ENCODE measurements at regions not wholly inside any gene's neighbourhood (a gene's known extent, or its start where the extent isn't known, plus 50 kb on each side); places are given as distances from the start of the nearest gene placed in this dataset.

- TF ChIP-seq OVOL2 (CRISPR knock-in tag; IDR thresholded peaks at IDR 0.05; ENCODE audit: borderline replicate concordance) (no peak), FOXP4 (CRISPR knock-in tag; IDR thresholded peaks at IDR 0.05) (no peak)
These were observed 273.1 kb downstream of the PCNX1 start (continued) for GRCh38 chr14:71180397-71180796.

- no peaks in the 10 kb centered on the region for H3K27me3 Mint-ChIP-seq (ENCODE audit: low read depth)
- peaks cover 1% of the 10 kb centered on the region for H3K36me3 Mint-ChIP-seq
- ChIA-PET POLR2A (no interaction called here), CTCF (interaction anchor here (0.9 kb wide), 1 partner anchor 50 kb away, joined by 4 read pairs; no protein-coding TSS in a partner anchor)
- H3K9me3 Mint-ChIP-seq, result peaks cover 2% of the 10 kb centered on the region
- peaks cover 11% of the 10 kb centered on the region for H3K4me1 Mint-ChIP-seq
- TF ChIP-seq ZNF671 (CRISPR knock-in tag; IDR thresholded peaks at IDR 0.05) (no peak), NR3C1 (CRISPR knock-in tag; conservative IDR thresholded peaks at IDR 0.05; ENCODE audit: low read depth) (no peak), ZNF425 (CRISPR knock-in tag; conservative IDR thresholded peaks at IDR 0.05) (no peak), NR1H2 (CRISPR knock-in tag; IDR thresholded peaks at IDR 0.05) (no peak), MXD4 (CRISPR knock-in tag; IDR thresholded peaks at IDR 0.05; ENCODE audit: borderline replicate concordance) (no peak), TCF7 (CRISPR knock-in tag; IDR thresholded peaks at IDR 0.05; ENCODE audit: low read depth) (no peak), HMGA2 (CRISPR knock-in tag; IDR thresholded peaks at IDR 0.05) (no peak), ZNF263 (CRISPR knock-in tag; IDR thresholded peaks at IDR 0.05; ENCODE audit: low read depth) (no peak), PRRX2 (CRISPR knock-in tag; IDR thresholded peaks at IDR 0.05) (no peak), ETV6 (CRISPR knock-in tag; IDR thresholded peaks at IDR 0.05) (no peak), ARID4B (CRISPR knock-in tag; IDR thresholded peaks at IDR 0.05; ENCODE audit: borderline replicate concordance) (no peak), ZNF396 (CRISPR knock-in tag; IDR thresholded peaks at IDR 0.05; ENCODE audit: borderline replicate concordance) (no peak), ERG (CRISPR knock-in tag; IDR thresholded peaks at IDR 0.05) (no peak), KAT7 (CRISPR knock-in tag; IDR thresholded peaks at IDR 0.05; ENCODE audit: borderline replicate concordance) (no peak), SMAD4 (CRISPR knock-in tag; IDR thresholded peaks at IDR 0.05) (no peak), GABPB1 (CRISPR knock-in tag; IDR thresholded peaks at IDR 0.05) (no peak), E2F4 (CRISPR knock-in tag; IDR thresholded peaks at IDR 0.05; ENCODE audit: borderline replicate concordance, low read depth) (no peak), RELA (CRISPR knock-in tag; IDR thresholded peaks at IDR 0.05; ENCODE audit: borderline replicate concordance) (no peak), CREM (CRISPR knock-in tag; IDR thresholded peaks at IDR 0.05) (no peak), NFYB (CRISPR knock-in tag; conservative IDR thresholded peaks at IDR 0.05; ENCODE audit: low read depth) (no peak)
- DNase-seq (ENCODE audit: low spot score) (no peak), ATAC-seq (no peak)
- H3K27ac Mint-ChIP-seq, result no peak overlapping the region
- H3K4me3 Mint-ChIP-seq, result no peak overlapping the region
These were observed 274.1 kb downstream of the PCNX1 start for GRCh38 chr14:71181215-71182003.

All from WTC11 (cell line).